ENCODE measurements at regions not wholly inside any gene's neighbourhood (a gene's known extent, or its start where the extent isn't known, plus 50 kb on each side); places are given as distances from the start of the nearest gene placed in this dataset.
"Not testable (repeated sequence)": the region's sequence is repeated elsewhere in the genome, so short reads cannot be mapped to it uniquely, and the experiment has no call there.

DNA sequence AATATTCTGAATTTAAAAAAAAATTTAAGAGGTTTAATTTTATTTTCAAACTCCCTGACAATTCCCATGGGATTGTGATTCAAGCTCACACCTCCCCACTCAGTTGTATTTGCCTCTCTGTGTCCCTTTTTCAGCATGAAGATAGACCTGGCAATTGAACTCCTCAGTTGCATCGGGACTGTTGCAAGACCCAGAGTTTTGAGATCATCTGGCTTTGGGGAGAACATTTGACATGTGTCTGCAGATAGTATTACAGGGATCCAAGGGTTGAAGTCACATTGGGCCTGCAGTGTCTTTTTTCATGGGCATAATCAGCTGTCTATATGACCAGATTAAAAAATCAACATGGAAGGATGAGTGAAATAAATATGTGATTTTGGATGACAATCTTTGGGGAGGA is 91.1 kb upstream of the EOMES start:
- Histone ChIP-seq H3K9me3 (ENCODE audit: control insufficient read depth, insufficient read depth, low read length) (no peaks in the 10 kb centered on the region), H3K36me3 (ENCODE audit: control insufficient read depth, low read length) (no peaks in the 10 kb centered on the region), H3K79me2 (ENCODE audit: control insufficient read depth, low read length) (no peaks in the 10 kb centered on the region), H3K27ac (ENCODE audit: low read depth, low read length) (no peak overlapping the region), H3F3A (ENCODE audit: control insufficient read depth, insufficient read depth) (no peaks in the 10 kb centered on the region), H3K4me2 (ENCODE audit: low read length) (no peak overlapping the region), H4K20me1 (ENCODE audit: control insufficient read depth, insufficient read depth, low read depth, low read length) (no peaks in the 10 kb centered on the region), H3K4me1 (ENCODE audit: control insufficient read depth, low read length) (no peaks in the 10 kb centered on the region), H3K27me3 (ENCODE audit: control insufficient read depth, low read length) (no peaks in the 10 kb centered on the region), H3K4me3 (ENCODE audit: low read length) (no peak overlapping the region), H3K9me2 (replicated peaks; ENCODE audit: control insufficient read depth, low read length) (no peaks in the 10 kb centered on the region)
- no peak for TF ChIP-seq EZH2phosphoT487 (IDR thresholded peaks at IDR 0.05; ENCODE audit: borderline replicate concordance, low read length)
- TF ChIP-seq, protein P1, sequence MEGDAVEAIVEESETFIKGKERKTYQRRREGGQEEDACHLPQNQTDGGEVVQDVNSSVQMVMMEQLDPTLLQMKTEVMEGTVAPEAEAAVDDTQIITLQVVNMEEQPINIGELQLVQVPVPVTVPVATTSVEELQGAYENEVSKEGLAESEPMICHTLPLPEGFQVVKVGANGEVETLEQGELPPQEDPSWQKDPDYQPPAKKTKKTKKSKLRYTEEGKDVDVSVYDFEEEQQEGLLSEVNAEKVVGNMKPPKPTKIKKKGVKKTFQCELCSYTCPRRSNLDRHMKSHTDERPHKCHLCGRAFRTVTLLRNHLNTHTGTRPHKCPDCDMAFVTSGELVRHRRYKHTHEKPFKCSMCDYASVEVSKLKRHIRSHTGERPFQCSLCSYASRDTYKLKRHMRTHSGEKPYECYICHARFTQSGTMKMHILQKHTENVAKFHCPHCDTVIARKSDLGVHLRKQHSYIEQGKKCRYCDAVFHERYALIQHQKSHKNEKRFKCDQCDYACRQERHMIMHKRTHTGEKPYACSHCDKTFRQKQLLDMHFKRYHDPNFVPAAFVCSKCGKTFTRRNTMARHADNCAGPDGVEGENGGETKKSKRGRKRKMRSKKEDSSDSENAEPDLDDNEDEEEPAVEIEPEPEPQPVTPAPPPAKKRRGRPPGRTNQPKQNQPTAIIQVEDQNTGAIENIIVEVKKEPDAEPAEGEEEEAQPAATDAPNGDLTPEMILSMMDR (IDR thresholded peaks at IDR 0.05; ENCODE audit: low read depth, low read length, poor library complexity, severe bottlenecking), result no peak

DNA sequence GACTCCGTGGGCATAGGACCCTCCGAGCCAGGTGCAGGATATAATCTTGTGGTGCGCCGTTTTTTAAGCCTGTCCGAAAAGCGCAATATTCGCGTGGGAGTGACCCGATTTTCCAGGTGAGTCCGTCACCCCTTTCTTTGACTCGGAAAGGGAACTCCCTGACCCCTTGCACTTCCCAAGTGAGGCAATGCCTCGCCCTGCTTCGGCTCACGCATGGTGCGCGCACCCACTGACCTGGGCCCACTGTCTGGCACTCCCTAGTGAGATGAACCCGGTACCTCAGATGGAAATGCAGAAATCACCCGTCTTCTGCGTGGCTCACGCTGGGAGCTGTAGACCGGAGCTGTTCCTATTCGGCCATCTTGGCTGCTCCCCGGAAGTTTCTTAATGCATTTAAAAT is 99.5 kb upstream of the EOMES start:
- H4K20me1 ChIP-seq (ENCODE audit: control insufficient read depth, insufficient read depth, low read depth, low read length); H3K79me2 ChIP-seq (ENCODE audit: control insufficient read depth, low read length); H3K4me3 ChIP-seq (ENCODE audit: low read length); H3K4me1 ChIP-seq (ENCODE audit: control insufficient read depth, low read length); H3K27me3 ChIP-seq (ENCODE audit: control insufficient read depth, low read length); H3K36me3 ChIP-seq (ENCODE audit: control insufficient read depth, low read length); H3F3A ChIP-seq (ENCODE audit: control insufficient read depth, insufficient read depth); H3K27ac ChIP-seq (ENCODE audit: low read depth, low read length); H3K9me2 ChIP-seq (replicated peaks; ENCODE audit: control insufficient read depth, low read length); H3K9me3 ChIP-seq (ENCODE audit: control insufficient read depth, insufficient read depth, low read length); H3K4me2 ChIP-seq (ENCODE audit: low read length): not testable (repeated sequence)

GRCh38 chr3:27824312-27825200 is 102.4 kb upstream of the EOMES start:
- Histone ChIP-seq H3F3A (ENCODE audit: control insufficient read depth, insufficient read depth) (no peaks in the 10 kb centered on the region), H3K79me2 (ENCODE audit: control insufficient read depth, low read length) (no peaks in the 10 kb centered on the region), H3K9me3 (ENCODE audit: control insufficient read depth, insufficient read depth, low read length) (no peaks in the 10 kb centered on the region), H3K27me3 (ENCODE audit: control insufficient read depth, low read length) (no peaks in the 10 kb centered on the region), H3K4me1 (ENCODE audit: control insufficient read depth, low read length) (no peaks in the 10 kb centered on the region), H4K20me1 (ENCODE audit: control insufficient read depth, insufficient read depth, low read depth, low read length) (no peaks in the 10 kb centered on the region), H3K36me3 (ENCODE audit: control insufficient read depth, low read length) (no peaks in the 10 kb centered on the region), H3K4me3 (ENCODE audit: low read length) (no peak overlapping the region), H3K4me2 (ENCODE audit: low read length) (no peak overlapping the region), H3K27ac (ENCODE audit: low read depth, low read length) (no peak overlapping the region), H3K9me2 (replicated peaks; ENCODE audit: control insufficient read depth, low read length) (no peaks in the 10 kb centered on the region)
- TF ChIP-seq, protein P1 (IDR thresholded peaks at IDR 0.05; ENCODE audit: low read depth, low read length, poor library complexity, severe bottlenecking), result no peak
- no peak for TF ChIP-seq EZH2phosphoT487 (IDR thresholded peaks at IDR 0.05; ENCODE audit: borderline replicate concordance, low read length)

DNA sequence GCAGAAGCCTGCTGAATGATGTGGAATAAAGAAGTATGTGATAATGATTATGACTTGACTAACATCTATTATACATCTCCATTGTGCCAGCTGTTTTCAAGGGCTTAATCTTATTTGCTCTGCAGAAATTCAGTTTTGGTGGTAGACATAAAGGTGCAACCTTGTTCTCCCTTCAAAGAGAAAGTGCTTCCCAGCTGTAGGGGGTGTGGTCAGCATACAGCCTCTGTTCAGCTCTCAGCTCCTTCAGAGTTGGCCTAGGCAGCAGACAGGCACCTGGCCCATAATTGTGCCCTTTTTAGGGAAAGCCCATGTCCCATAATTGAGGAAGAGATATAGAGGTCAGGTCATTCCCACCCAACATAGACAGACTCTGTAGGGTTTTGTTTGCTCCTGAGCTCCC is 104.3 kb upstream of the EOMES start:
- Histone ChIP-seq H3K36me3 (ENCODE audit: control insufficient read depth, low read length) (no peaks in the 10 kb centered on the region), H3K27me3 (ENCODE audit: control insufficient read depth, low read length) (0 out of 2 replicates have a peak, but pooled peaks cover 2% of the 10 kb centered on the region), H3K27ac (ENCODE audit: low read depth, low read length) (no peak overlapping the region), H3K4me3 (ENCODE audit: low read length) (no peak overlapping the region), H3F3A (ENCODE audit: control insufficient read depth, insufficient read depth) (no peaks in the 10 kb centered on the region), H3K4me2 (ENCODE audit: low read length) (no peak overlapping the region), H4K20me1 (ENCODE audit: control insufficient read depth, insufficient read depth, low read depth, low read length) (no peaks in the 10 kb centered on the region), H3K9me3 (ENCODE audit: control insufficient read depth, insufficient read depth, low read length) (no peaks in the 10 kb centered on the region), H3K4me1 (ENCODE audit: control insufficient read depth, low read length) (no peaks in the 10 kb centered on the region), H3K79me2 (ENCODE audit: control insufficient read depth, low read length) (no peaks in the 10 kb centered on the region), H3K9me2 (replicated peaks; ENCODE audit: control insufficient read depth, low read length) (no peaks in the 10 kb centered on the region)
- TF ChIP-seq, protein P1 (IDR thresholded peaks at IDR 0.05; ENCODE audit: low read depth, low read length, poor library complexity, severe bottlenecking), result no peak
- TF ChIP-seq EZH2phosphoT487 (IDR thresholded peaks at IDR 0.05; ENCODE audit: borderline replicate concordance, low read length), result no peak

Data from DOHH2 (cell line).